Mesothelial cell of epicardium (in vitro differentiated cells): ENCODE measurements at regions not wholly inside any gene's neighbourhood (a gene's known extent, or its start where the extent isn't known, plus 50 kb on each side); places are given as distances from the start of the nearest gene placed in this dataset.

Experiments used
- DNase-seq, 2 experiments: peaks; one replicate each; pipeline ENCODE4 v3.0.0; 2021; ENCODE audit warnings: low spot score in 2 of 2; ENCODE audit not compliant: unreplicated experiment in 2 of 2
- H3K27ac Mint-ChIP-seq: 2 replicates; pipeline ENCODE4 v1.8.0; 2021; ENCODE audit warnings: mixed read lengths
- H3K27me3 Mint-ChIP-seq: 2 replicates; pipeline ENCODE4 v1.8.0; 2021; ENCODE audit warnings: low read depth, mixed read lengths
- H3K36me3 Mint-ChIP-seq: 2 replicates; pipeline ENCODE4 v1.8.0; 2021; ENCODE audit warnings: mixed read lengths
- H3K4me1 Mint-ChIP-seq: 2 replicates; pipeline ENCODE4 v1.8.0; 2021; ENCODE audit warnings: mixed read lengths
- H3K4me3 Mint-ChIP-seq: 2 replicates; pipeline ENCODE4 v1.8.0; 2021; ENCODE audit warnings: mild to moderate bottlenecking, moderate library complexity, mixed read lengths
- H3K9me3 Mint-ChIP-seq: 2 replicates; pipeline ENCODE4 v1.8.0; 2021; ENCODE audit warnings: mixed read lengths
- TF ChIP-seq, protein P1 (sequence below): fragments of 200-600 bp; sonication (generic); IDR thresholded peaks from one replicate; pipeline ENCODE4 v1.5.0; 2021; ENCODE audit warnings: antibody characterized with exemption; ENCODE audit not compliant: unreplicated experiment

GRCh38 chr9:80522465-80522864 lies 950.7 kb downstream of the TLE4 start:
- Mint-ChIP-seq H3K4me1 (no peaks in the 10 kb centered on the region), H3K36me3 (peaks cover 3% of the 10 kb centered on the region), H3K27me3 (no peaks in the 10 kb centered on the region), H3K9me3 (peaks cover 46% of the 10 kb centered on the region), H3K4me3 (no peak overlapping the region), H3K27ac (no peak overlapping the region)
- TF ChIP-seq, protein P1, sequence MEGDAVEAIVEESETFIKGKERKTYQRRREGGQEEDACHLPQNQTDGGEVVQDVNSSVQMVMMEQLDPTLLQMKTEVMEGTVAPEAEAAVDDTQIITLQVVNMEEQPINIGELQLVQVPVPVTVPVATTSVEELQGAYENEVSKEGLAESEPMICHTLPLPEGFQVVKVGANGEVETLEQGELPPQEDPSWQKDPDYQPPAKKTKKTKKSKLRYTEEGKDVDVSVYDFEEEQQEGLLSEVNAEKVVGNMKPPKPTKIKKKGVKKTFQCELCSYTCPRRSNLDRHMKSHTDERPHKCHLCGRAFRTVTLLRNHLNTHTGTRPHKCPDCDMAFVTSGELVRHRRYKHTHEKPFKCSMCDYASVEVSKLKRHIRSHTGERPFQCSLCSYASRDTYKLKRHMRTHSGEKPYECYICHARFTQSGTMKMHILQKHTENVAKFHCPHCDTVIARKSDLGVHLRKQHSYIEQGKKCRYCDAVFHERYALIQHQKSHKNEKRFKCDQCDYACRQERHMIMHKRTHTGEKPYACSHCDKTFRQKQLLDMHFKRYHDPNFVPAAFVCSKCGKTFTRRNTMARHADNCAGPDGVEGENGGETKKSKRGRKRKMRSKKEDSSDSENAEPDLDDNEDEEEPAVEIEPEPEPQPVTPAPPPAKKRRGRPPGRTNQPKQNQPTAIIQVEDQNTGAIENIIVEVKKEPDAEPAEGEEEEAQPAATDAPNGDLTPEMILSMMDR, result no peak
- no peak for DNase-seq

GRCh38 chr9:80521151-80521550 lies 949.4 kb downstream of the TLE4 start:
- no peak overlapping the region for H3K27ac Mint-ChIP-seq
- peaks cover 3% of the 10 kb centered on the region for H3K36me3 Mint-ChIP-seq
- no peak for DNase-seq
- no peaks in the 10 kb centered on the region for H3K4me1 Mint-ChIP-seq
- no peaks in the 10 kb centered on the region for H3K27me3 Mint-ChIP-seq
- H3K9me3 Mint-ChIP-seq, result peaks cover 44% of the 10 kb centered on the region
- TF ChIP-seq, protein P1, result no peak
- H3K4me3 Mint-ChIP-seq, result no peak overlapping the region

DNA sequence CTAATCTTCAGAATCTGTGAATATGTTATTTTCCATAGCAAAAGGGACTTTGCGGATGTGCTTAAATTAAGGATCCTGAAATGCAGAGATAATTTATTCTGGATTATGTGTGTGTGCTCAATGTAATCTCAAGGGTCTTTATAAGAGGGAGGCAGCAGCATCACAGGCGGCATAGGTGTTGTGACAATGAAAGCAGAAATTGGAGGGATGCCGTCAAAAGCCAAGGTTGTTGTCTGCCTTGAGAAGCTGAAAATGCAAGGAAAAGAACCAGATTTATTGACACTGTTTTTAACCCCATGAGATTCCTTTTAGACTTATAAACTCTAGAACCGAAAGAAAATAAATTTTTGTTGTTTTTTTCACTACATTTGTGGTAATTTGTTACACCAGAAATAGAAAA lies 948.5 kb downstream of the TLE4 start:
- Mint-ChIP-seq H3K27me3 (no peaks in the 10 kb centered on the region), H3K27ac (no peak overlapping the region), H3K36me3 (peaks cover 3% of the 10 kb centered on the region), H3K4me3 (no peak overlapping the region), H3K9me3 (peaks cover 44% of the 10 kb centered on the region), H3K4me1 (no peaks in the 10 kb centered on the region)
- TF ChIP-seq, protein P1, result no peak
- DNase-seq, result no peak

DNA sequence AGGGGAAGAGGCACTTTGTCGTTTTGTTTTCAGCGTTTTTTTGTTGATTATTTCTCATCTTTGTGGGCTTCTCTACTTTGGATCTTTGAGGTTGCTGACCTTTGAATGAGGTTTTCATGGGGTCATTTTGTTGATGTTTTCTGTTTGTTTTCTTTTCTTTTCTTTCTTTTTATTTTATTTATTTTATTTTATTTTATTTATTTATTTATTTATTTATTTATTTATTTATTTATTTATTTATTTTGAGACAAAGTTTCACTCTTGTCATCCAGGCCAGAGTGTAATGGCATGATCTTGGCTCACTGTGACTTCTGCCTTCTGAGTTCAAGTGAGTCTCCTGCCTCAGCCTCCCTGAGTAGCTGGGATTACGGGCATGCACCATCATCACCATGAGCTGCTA lies 946.7 kb downstream of the TLE4 start:
- H3K36me3 Mint-ChIP-seq, result no peaks in the 10 kb centered on the region
- TF ChIP-seq, protein P1, result no peak

DNA sequence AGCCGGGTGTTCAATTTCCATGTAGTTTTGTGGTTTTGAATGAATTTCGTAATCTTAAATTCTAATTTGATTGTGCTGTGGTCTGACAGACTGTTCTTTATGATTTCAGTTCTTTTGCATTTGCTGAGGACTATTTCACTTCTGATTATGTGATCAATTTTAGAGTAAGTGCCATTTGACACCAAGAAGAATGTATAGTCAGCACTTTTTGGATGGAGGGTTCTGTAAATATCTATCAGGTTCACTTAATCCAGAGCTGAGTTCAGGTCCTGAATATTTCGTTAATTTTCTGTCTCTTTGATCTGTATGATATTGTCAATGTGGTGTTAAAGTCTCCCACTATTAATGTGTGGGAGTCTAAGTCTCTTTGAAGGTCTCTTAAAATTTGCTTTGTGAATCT lies 944.9 kb downstream of the TLE4 start:
- Mint-ChIP-seq H3K9me3 (peaks cover 42% of the 10 kb centered on the region), H3K27ac (no peak overlapping the region), H3K27me3 (no peaks in the 10 kb centered on the region), H3K36me3 (no peaks in the 10 kb centered on the region), H3K4me1 (no peaks in the 10 kb centered on the region), H3K4me3 (no peak overlapping the region)
- DNase-seq, result no peak
- TF ChIP-seq, protein P1, result no peak

More for the DNA sequence above, 946.7 kb downstream of the TLE4 start:
- Mint-ChIP-seq H3K4me3 (no peak overlapping the region), H3K27ac (no peak overlapping the region), H3K27me3 (no peaks in the 10 kb centered on the region), H3K4me1 (no peaks in the 10 kb centered on the region), H3K9me3 (peaks cover 50% of the 10 kb centered on the region)
- no peak for DNase-seq

DNA sequence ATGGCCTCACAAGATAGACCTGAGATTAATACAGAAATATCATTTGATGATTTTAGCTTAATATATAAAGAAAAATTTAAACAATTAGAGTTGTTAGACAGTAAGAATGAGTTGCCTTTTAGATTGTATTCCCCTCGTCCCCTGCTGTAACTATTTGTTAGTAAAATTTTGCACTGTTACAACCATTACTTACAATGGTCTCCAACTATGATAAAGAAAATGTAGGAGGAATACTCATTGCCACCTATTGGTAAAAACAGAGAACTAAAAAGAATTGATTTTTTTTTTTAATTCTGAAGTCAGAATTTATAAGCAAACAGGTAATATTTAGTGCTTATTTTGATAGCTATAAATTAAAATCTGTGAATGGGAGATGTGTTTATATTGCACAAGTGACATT lies 937.6 kb downstream of the TLE4 start:
- TF ChIP-seq, protein P1, result peak; percentile 45
- H3K27me3 Mint-ChIP-seq, result no peaks in the 10 kb centered on the region
- H3K9me3 Mint-ChIP-seq, result peaks cover 10% of the 10 kb centered on the region
- H3K4me3 Mint-ChIP-seq, result no peak overlapping the region
- DNase-seq, result no peak
- no peak overlapping the region for H3K27ac Mint-ChIP-seq
- H3K36me3 Mint-ChIP-seq, result no peaks in the 10 kb centered on the region
- H3K4me1 Mint-ChIP-seq, result peaks cover 5% of the 10 kb centered on the region
